Activated B cell treated with CpG ODN at 0.5 μM for 24 hours (primary cell): ENCODE measurements at regions not wholly inside any gene's neighbourhood (a gene's known extent, or its start where the extent isn't known, plus 50 kb on each side); places are given as distances from the start of the nearest gene placed in this dataset.

Experiments
- ATAC-seq: fragments of 200-7000 bp; cut with Tn5 transposase; one replicate; pipeline ENCODE4 v1.10.0; 2021; ENCODE audit warnings: low read depth, mild to moderate bottlenecking, moderate library complexity
- CTCF ChIA-PET: fragments of 350-600 bp; sonication (Branson Sonifier 250); formaldehyde crosslinking; loops from one replicate; lab custom pipeline; 2021; ENCODE audit warnings: antibody characterized with exemption; lab: Charles Lee
- POLR2A ChIA-PET: fragments of 350-600 bp; sonication (Branson Sonifier 250); formaldehyde crosslinking; loops from one replicate; lab custom pipeline; 2021; ENCODE audit warnings: antibody characterized with exemption; lab: Charles Lee
- DNase-seq: peaks from one replicate; pipeline ENCODE4 v3.0.0; 2022
- H3K27ac Mint-ChIP-seq: one replicate; pipeline ENCODE4 v1.8.0; 2020; ENCODE audit warnings: mixed read lengths
- H3K27me3 Mint-ChIP-seq: one replicate; pipeline ENCODE4 v1.8.0; 2021; ENCODE audit warnings: mixed read lengths
- H3K36me3 Mint-ChIP-seq: one replicate; pipeline ENCODE4 v1.8.0; 2021; ENCODE audit warnings: low read depth, mixed read lengths
- H3K4me1 Mint-ChIP-seq: one replicate; pipeline ENCODE4 v1.8.0; 2021; ENCODE audit warnings: mixed read lengths
- H3K4me3 Mint-ChIP-seq: one replicate; pipeline ENCODE4 v1.8.0; 2020; ENCODE audit warnings: mild to moderate bottlenecking, mixed read lengths
- H3K9me3 Mint-ChIP-seq: one replicate; pipeline ENCODE4 v1.8.0; 2020; ENCODE audit warnings: mixed read lengths
- CTCF ChIP-seq: fragments of 200-600 bp; IDR thresholded peaks from one replicate; pipeline ENCODE4 v1.8.0; 2022; ENCODE audit warnings: antibody characterized with exemption, mild to moderate bottlenecking
- intact Hi-C: fragments of 100-400 bp; cut with micrococcal nuclease; formaldehyde crosslinking; loops from one replicate; pipeline ENCODE4 v1.15.1; 2024

- H3K27me3 Mint-ChIP-seq, result peaks cover 57% of the 10 kb centered on the region
- ChIA-PET POLR2A (no interaction called here), CTCF (interaction anchor here (4.7 kb wide), 1 partner anchor 818 kb away, joined by 32 read pairs; no protein-coding TSS in a partner anchor)
- no peak overlapping the region for H3K27ac Mint-ChIP-seq
- peaks cover under 1% of the 10 kb centered on the region for H3K36me3 Mint-ChIP-seq
- H3K4me1 Mint-ChIP-seq, result peaks cover 1% of the 10 kb centered on the region
- DNase-seq, result no peak
- intact Hi-C loops, result no loop called here
- H3K4me3 Mint-ChIP-seq, result no peak overlapping the region
- no peak for TF ChIP-seq CTCF
- H3K9me3 Mint-ChIP-seq, result peaks cover 1% of the 10 kb centered on the region
- ATAC-seq, result no peak
Measured at GRCh38 chr9:126225611-126226609, 100.7 kb upstream of the MVB12B start.

GRCh38 chr9:126226991-126227936 is 99.4 kb upstream of the MVB12B start:
- ChIA-PET CTCF (interaction anchor here (4.7 kb wide), 1 partner anchor 819 kb away, joined by 32 read pairs; no protein-coding TSS in a partner anchor), POLR2A (no interaction called here)
- no peak for ATAC-seq
- intact Hi-C loops, result no loop called here
- TF ChIP-seq CTCF, result no peak
- Mint-ChIP-seq H3K27me3 (peaks cover 46% of the 10 kb centered on the region), H3K4me3 (no peak overlapping the region), H3K9me3 (no peaks in the 10 kb centered on the region), H3K4me1 (peaks cover 1% of the 10 kb centered on the region), H3K36me3 (no peaks in the 10 kb centered on the region), H3K27ac (no peak overlapping the region)
- no peak for DNase-seq

- no peak overlapping the region for H3K27ac Mint-ChIP-seq
- peaks cover 1% of the 10 kb centered on the region for H3K4me1 Mint-ChIP-seq
- no peaks in the 10 kb centered on the region for H3K36me3 Mint-ChIP-seq
- POLR2A ChIA-PET, result no interaction called here
- CTCF ChIA-PET, result interaction anchor here (4.7 kb wide), 1 partner anchor 820 kb away, joined by 32 read pairs; no protein-coding TSS in a partner anchor
- DNase-seq, result no peak
- intact Hi-C loops, result no loop called here
- no peak for ATAC-seq
- no peaks in the 10 kb centered on the region for H3K9me3 Mint-ChIP-seq
- H3K27me3 Mint-ChIP-seq, result peaks cover 40% of the 10 kb centered on the region
- no peak for TF ChIP-seq CTCF
- no peak overlapping the region for H3K4me3 Mint-ChIP-seq
Measured at GRCh38 chr9:126228111-126228780, 98.4 kb upstream of the MVB12B start.

- H3K9me3 Mint-ChIP-seq, result no peaks in the 10 kb centered on the region
- ChIA-PET POLR2A (no interaction called here), CTCF (interaction anchor here (4.7 kb wide), 1 partner anchor 821 kb away, joined by 32 read pairs; no protein-coding TSS in a partner anchor)
- intact Hi-C loops, result loop anchor here (1.0 kb wide), 4 partner anchors 83 to 821 kb away; no protein-coding TSS in a partner anchor
- no peaks in the 10 kb centered on the region for H3K36me3 Mint-ChIP-seq
- peaks cover 35% of the 10 kb centered on the region for H3K27me3 Mint-ChIP-seq
- H3K27ac Mint-ChIP-seq, result no peak overlapping the region
- H3K4me1 Mint-ChIP-seq, result peaks cover 1% of the 10 kb centered on the region
- no peak for TF ChIP-seq CTCF
- ATAC-seq (peak; percentile 99), DNase-seq (peak; percentile 62)
- no peak overlapping the region for H3K4me3 Mint-ChIP-seq
Measured at GRCh38 chr9:126228781-126229444, 97.7 kb upstream of the MVB12B start.
